H1 (cell line): ENCODE measurements at regions not wholly inside any gene's neighbourhood (a gene's known extent, or its start where the extent isn't known, plus 50 kb on each side); places are given as distances from the start of the nearest gene placed in this dataset.

Experiments used
- TF ChIP-seq, protein P1 (sequence below): IDR thresholded peaks from 2 replicates; pipeline ENCODE4 v1.6.1; 2012; ENCODE audit warnings: low read length, inconsistent platforms

GRCh38 chr1:194161591-194161990 is 975.2 kb upstream of the B3GALT2 start (continued):
- TF ChIP-seq, protein P1, sequence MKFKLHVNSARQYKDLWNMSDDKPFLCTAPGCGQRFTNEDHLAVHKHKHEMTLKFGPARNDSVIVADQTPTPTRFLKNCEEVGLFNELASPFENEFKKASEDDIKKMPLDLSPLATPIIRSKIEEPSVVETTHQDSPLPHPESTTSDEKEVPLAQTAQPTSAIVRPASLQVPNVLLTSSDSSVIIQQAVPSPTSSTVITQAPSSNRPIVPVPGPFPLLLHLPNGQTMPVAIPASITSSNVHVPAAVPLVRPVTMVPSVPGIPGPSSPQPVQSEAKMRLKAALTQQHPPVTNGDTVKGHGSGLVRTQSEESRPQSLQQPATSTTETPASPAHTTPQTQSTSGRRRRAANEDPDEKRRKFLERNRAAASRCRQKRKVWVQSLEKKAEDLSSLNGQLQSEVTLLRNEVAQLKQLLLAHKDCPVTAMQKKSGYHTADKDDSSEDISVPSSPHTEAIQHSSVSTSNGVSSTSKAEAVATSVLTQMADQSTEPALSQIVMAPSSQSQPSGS, result no peak
